ENCODE measurements at regions not wholly inside any gene's neighbourhood (a gene's known extent, or its start where the extent isn't known, plus 50 kb on each side); places are given as distances from the start of the nearest gene placed in this dataset.

DNA sequence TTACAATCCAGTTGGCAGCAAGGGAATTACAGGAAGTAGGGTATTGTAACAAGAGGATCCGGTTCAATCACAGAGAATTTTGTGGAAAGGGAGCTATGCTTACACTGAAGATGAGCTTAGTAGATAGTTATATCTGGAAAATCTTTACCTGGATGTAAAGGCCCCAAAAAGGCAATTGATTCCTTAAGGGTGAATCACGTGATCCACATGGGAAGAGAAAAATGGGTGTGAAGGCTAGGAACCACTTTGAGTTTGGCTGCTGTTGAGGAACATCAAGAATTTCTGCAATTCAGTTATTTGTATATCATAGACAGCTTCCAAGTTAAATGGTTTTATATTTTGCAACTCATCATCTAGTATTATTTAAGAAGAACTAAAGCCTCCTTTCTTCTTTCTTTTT lies 194.0 kb upstream of the ARHGAP24 start:
- TF ChIP-seq ZBTB33 (IDR thresholded peaks at IDR 0.05) (no peak), GABPA (IDR thresholded peaks at IDR 0.05 in 1 of 2, conservative IDR thresholded peaks at IDR 0.05 in 1 of 2) (no peak), HNF4A (conservative IDR thresholded peaks at IDR 0.05) (no peak), REST (IDR thresholded peaks at IDR 0.05) (no peak), SP1 (IDR thresholded peaks at IDR 0.05) (no peak), TAF1 (conservative IDR thresholded peaks at IDR 0.05) (no peak), MAX (IDR thresholded peaks at IDR 0.05) (no peak)
- TF ChIP-seq, protein P1, sequence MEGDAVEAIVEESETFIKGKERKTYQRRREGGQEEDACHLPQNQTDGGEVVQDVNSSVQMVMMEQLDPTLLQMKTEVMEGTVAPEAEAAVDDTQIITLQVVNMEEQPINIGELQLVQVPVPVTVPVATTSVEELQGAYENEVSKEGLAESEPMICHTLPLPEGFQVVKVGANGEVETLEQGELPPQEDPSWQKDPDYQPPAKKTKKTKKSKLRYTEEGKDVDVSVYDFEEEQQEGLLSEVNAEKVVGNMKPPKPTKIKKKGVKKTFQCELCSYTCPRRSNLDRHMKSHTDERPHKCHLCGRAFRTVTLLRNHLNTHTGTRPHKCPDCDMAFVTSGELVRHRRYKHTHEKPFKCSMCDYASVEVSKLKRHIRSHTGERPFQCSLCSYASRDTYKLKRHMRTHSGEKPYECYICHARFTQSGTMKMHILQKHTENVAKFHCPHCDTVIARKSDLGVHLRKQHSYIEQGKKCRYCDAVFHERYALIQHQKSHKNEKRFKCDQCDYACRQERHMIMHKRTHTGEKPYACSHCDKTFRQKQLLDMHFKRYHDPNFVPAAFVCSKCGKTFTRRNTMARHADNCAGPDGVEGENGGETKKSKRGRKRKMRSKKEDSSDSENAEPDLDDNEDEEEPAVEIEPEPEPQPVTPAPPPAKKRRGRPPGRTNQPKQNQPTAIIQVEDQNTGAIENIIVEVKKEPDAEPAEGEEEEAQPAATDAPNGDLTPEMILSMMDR (IDR thresholded peaks at IDR 0.05; ENCODE audit: low read depth, low read length, missing input control), result no peak
